ENCODE measurements at regions not wholly inside any gene's neighbourhood (a gene's known extent, or its start where the extent isn't known, plus 50 kb on each side); places are given as distances from the start of the nearest gene placed in this dataset.
"Not testable (repeated sequence)": the region's sequence is repeated elsewhere in the genome, so short reads cannot be mapped to it uniquely, and the experiment has no call there.

DNA sequence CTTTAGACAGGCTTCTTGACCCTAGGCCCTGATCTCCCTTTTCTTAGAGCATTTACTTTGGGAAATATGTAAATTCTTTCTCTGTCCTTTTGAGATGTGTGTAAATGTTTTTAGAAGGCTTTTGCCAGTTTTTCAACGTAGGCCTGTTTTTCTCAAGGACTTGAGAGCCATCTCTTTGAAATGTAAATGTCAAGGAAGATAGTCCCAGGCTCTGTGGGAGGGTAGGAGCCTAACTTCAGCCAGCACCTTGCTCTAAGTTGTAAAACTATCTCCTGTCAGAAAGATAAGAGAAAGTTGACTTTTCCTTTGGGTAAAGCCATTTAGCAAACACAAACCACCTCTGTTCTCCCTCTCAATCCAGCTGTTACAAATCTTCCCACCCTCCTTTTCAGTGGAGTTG, 219.8 kb downstream of the RPS29 start:
- no peak for FAIRE-seq

GRCh38 chr14:49364752-49365117, 221.4 kb downstream of the RPS29 start:
- FAIRE-seq, result no peak

GRCh38 chr14:49363821-49364751, 222.1 kb downstream of the RPS29 start:
- FAIRE-seq, result no peak

- no peak for FAIRE-seq
Measured at GRCh38 chr14:49362916-49363315, 223.3 kb downstream of the RPS29 start.

DNA sequence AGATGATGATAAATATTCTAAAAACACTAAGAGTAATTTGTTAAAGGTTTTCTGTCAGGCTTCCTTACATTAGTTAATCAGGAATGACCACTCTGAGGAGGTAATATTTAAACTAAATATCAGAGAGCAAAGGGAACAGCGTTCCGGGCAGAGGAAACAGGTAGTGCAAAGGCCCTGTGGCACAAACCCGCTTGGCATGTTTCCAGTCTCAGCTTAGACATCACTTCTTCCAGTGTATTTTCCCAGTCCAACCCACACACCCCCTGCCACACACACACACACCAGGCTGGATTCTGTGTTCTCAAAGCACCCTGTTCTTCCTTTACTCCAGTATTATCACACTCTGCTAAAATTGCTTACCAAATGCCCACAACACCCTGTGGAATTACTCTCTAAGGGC, 247.1 kb downstream of the RPS29 start:
- no peak for FAIRE-seq

DNA sequence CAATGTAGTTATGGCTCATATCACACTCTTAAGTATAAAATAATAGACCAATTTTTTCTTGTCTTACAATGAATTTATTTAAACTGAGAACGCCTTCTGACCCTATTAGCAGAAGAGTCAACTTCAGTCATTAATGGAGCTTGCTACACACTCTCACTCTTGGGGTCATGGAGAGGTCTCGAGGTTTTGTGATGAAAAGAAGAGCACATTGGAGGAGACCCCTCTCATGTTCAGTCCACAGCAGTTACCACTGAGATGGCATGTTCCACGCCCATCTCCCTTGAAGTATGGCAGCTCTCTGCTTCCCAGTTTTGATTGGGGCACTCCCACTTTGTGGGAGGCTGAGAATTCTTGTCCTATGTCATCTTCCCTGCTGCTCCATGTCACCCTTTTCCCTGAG, 266.4 kb downstream of the RPS29 start:
- no peak for FAIRE-seq

- FAIRE-seq, result no peak
Measured at GRCh38 chr14:49315570-49315969, 270.6 kb downstream of the RPS29 start.

DNA sequence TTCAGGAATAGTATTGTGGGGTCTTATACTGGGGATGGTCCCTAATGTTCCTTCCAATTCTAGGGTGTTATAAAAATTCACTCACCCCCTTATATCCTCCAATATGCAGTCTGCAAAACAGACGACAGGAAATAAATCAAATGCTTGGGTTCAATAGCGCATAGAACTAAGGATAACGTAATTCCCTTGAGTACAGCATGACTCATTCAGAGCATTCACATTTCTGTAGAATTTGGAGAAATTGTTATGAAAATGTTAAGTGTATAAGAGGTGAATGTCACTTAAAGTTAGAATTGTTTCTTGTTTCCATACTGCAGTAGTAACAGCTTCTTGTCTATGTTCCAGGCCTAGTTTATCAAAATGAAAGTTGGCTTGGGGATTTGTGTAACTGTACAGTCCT, 271.4 kb downstream of the RPS29 start:
- FAIRE-seq, result no peak

DNA sequence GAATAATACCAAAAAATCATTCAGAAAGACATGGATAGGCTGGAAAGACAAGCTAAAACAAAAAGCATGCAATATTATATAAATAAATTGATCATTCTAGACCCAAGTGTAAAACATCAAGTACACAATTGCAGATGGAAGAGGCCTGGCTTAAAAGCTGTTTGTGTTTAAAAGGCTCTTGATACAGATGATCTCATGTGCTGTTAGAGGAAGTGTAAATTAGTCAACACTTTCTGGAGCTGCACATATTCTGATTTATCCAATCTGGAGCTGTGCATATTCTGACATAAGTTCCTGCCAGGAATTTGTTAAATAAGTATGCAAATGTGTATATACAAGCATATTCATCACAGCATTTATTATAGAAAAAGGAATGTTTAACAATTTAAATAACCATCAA, 273.1 kb downstream of the RPS29 start:
- FAIRE-seq, result no peak

- FAIRE-seq, result no peak
Measured at GRCh38 chr14:49310298-49310697, 275.9 kb downstream of the RPS29 start.

GRCh38 chr14:49306152-49306751, 279.9 kb downstream of the RPS29 start:
- peak; percentile 91 for FAIRE-seq

DNA sequence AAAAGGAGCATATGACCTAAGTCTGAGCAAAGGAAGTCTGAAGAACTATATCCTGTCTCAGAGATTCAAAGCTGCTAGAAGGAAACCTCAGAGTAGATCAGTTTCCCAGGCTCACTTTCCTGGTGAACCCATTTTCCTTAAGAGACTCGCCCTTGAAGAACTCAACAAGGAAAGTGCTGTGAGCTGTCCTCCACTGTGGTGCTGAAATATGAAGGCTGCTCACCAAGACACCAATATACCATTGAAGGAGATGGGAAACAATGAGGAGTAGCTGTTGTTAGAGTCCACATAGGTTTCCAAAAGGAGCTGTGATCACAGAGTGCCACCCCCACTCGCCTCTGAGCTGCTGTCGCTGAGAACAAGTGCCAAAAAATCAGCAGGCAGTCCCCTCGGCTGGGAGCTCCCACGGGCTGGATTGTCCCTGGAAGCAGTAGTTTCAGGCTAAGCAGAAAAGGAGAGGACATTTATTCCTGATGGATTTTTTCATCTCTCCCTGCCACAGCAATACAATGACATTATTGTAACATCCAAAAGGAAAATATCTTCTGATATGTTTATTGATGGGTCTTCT, 282.1 kb downstream of the RPS29 start:
- no peak for FAIRE-seq

- FAIRE-seq, result no peak
Measured at GRCh38 chr14:49297102-49297501, 289.1 kb downstream of the RPS29 start.

DNA sequence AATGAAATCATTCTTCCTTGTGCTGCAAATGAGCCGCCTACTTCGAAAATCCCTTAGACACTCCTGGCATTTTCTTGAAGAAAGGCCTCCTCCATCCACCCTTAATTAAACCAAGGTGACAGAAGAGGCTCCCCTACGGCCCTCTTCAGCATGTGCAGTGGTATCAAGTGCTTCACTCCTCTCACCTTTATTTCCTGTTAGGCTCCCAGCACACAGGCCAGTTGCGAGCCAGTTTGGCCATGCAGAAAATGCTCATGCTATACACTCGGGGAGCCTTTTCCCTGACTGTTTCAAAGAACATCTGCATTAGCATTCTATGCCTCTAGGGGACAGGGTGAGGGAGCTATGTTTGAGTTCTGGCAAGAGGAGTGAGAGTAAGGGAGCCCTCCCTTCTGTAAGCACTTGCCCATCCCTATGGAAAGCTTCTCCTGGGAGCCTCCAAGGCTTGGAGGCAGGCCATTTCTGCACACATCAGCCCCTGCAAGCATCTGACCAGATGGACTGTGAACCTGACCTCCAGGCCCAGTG, 291.5 kb downstream of the RPS29 start:
- FAIRE-seq, result no peak

GRCh38 chr14:49287004-49287403, 299.2 kb downstream of the RPS29 start:
- no peak for FAIRE-seq

- no peak for FAIRE-seq
Measured at GRCh38 chr14:49286257-49286983, 299.8 kb downstream of the RPS29 start.

DNA sequence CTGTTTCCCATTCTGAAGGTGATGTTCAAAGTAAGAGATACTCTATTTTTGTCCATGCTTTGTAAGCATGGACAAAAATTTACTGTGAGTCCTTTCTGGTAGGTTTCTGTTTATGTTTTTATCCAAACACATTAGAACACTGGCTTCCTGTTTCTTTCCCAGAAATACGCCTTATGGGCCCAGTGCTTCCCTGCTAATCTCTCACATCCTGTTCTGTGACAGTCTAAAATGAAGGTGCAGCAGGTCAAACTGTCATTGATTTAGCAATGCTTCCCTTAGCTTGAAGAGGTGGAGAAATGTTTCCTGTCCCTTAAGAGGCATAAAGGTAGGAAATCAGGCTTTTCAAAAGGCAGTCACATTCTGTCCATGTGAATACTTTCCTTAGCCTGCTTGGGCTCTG, 305.6 kb downstream of the RPS29 start:
- FAIRE-seq, result no peak

DNA sequence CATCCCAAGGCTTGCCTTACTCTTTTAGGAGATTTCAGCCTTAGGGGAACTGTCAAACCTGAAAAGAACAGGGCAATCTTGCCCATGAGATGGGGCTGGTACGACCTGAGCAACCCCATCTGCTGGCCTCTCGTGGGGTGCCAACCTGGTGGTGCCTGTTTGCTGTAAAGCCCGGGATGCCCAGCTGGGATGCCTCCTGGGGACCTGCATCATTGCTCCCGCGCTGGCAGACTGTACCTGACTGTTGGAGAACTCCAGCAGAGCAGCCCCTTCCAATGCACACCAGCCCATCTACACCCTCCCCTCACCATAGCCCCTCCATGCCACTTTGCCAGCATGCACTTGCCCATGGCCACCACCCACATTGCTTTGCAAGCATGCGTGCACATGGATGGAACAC, 335.7 kb downstream of the RPS29 start:
- FAIRE-seq, result no peak

DNA sequence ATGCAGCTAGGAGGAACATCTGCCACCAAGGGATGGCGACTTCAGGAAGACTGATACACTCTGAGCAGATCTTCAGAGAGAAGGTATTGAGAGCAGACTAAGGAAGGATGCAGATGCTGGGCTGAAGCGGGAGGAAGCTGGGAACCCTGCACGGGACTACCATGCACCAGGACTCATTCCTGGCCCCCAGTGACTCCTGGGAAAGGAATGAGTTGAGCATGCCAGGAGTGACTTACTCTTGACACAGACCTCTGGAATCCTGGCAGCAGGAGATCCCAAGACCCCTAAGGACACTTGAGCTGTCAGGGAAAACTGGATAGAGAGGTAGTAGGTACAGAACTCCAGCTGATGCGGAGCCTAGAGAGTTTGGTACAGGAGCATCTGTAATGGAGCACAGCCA, 336.1 kb downstream of the RPS29 start:
- FAIRE-seq, result no peak

DNA sequence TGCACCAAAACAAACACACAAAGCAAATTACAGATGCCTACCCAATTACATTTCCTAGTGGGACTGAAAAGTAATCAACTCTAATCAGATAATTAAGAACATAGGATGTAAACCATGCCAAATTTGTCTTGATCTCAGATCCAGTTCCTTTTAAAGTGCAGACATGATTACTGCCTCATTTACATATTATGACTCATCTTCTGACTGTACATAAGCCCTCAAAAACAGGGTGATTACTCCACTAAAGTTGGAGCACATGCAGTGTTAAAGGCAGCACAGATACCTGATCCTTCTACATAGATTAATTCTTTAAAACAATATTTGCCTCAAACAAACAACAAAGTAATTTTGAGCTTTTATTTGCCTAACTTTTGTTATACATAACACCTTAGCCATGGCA, 337.2 kb downstream of the RPS29 start:
- no peak for FAIRE-seq

GRCh38 chr14:49243777-49244176, 342.4 kb downstream of the RPS29 start:
- FAIRE-seq, result not testable (repeated sequence)

- no peak for FAIRE-seq
Measured at GRCh38 chr14:49240383-49240782, 345.8 kb downstream of the RPS29 start.

- no peak for FAIRE-seq
Measured at GRCh38 chr14:49228552-49228951, 357.6 kb downstream of the RPS29 start.
